Stomach (tissue), 8 donors: ENCODE measurements at regions not wholly inside any gene's neighbourhood (a gene's known extent, or its start where the extent isn't known, plus 50 kb on each side); places are given as distances from the start of the nearest gene placed in this dataset.
A peak's percentile ranks its signal among the peaks of the same experiment; 100 is the strongest.
"Not testable (repeated sequence)": the region's sequence is repeated elsewhere in the genome, so short reads cannot be mapped to it uniquely, and the experiment has no call there.

Experiments
- DNase-seq, 2 donors: peaks; one replicate each; pipeline versions ENCODE4 v3.0.0 to v3.0.0-alpha.2; 2013 to 2019
- H3K27ac ChIP-seq, 5 donors: fragments of 200-600 bp in 4 of 5; sonication (generic) in 4 of 5; one replicate each; pipeline ENCODE4 v1.5.1; 2013 to 2019; ENCODE audit warnings: mild to moderate bottlenecking in 1 of 5, moderate library complexity in 1 of 5
- H3K27me3 ChIP-seq, 3 donors: fragments of 200-600 bp; sonication (generic); one replicate each; pipeline ENCODE4 v1.5.1; 2017 to 2019; ENCODE audit warnings: mixed run types in 1 of 3
- H3K36me3 ChIP-seq, 4 donors: fragments of 200-600 bp; sonication (generic); 1 replicate in 3 of 4; 2 replicates in 1 of 4; pipeline ENCODE4 v1.5.1; 2016 to 2019
- H3K4me1 ChIP-seq, 4 donors: fragments of 200-600 bp; sonication (generic); one replicate each; pipeline ENCODE4 v1.5.1; 2016 to 2019
- H3K4me3 ChIP-seq, 4 donors: fragments of 200-600 bp; sonication (generic) in 3 of 4; one replicate each; pipeline ENCODE4 v1.5.1; 2016 to 2019; ENCODE audit warnings: mild to moderate bottlenecking in 1 of 4
- H3K9me3 ChIP-seq, 4 donors: fragments of 200-600 bp; sonication (generic); one replicate each; pipeline ENCODE4 v1.5.1; 2016 to 2019
- CTCF ChIP-seq, 7 experiments: fragments of 450-650 bp in 4 of 7; fragments of 200-600 bp in 3 of 7; sonication (generic) in 3 of 7; IDR thresholded peaks; one replicate each; pipeline ENCODE4 v1.5.1; 2016 to 2019; ENCODE audit warnings: antibody characterized with exemption in 7 of 7, control low read depth in 2 of 7, mild to moderate bottlenecking in 1 of 7
- EP300 ChIP-seq: sonication (generic); formaldehyde crosslinking; IDR thresholded peaks from one replicate; pipeline ENCODE4 v1.6.1; 2017; ENCODE audit warnings: antibody characterized with exemption
- POLR2A ChIP-seq, 4 donors: fragments of 450-650 bp; IDR thresholded peaks; one replicate each; pipeline ENCODE4 v1.6.1; 2016; ENCODE audit warnings: antibody characterized with exemption in 4 of 4, control low read depth in 2 of 4, mild to moderate bottlenecking in 1 of 4, moderate library complexity in 1 of 4
- POLR2AphosphoS5 ChIP-seq, 3 donors: sonication (generic); formaldehyde crosslinking; IDR thresholded peaks; one replicate each; pipeline ENCODE4 v1.6.1; 2016; ENCODE audit warnings: antibody characterized with exemption in 3 of 3
- WGBS, 5 donors: extraction: QIAGEN DNeasy Blood & Tissue Kit in 3 of 5; methylation state at CpG; one replicate each; pipeline versions ENCODE4 v1.1.5 to v1.1.7; 2013 to 2018; 5-methylcytosine and 5-hydroxymethylcytosine counted together
- intact Hi-C: fragments of 100-400 bp; cut with DNase I; formaldehyde crosslinking; loops from one replicate; pipeline ENCODE4 v1.15.1; 2023; ENCODE audit warnings: low total_unique reads
- donor health status: healthy with polysubstance abuse.
- donor health status: Bipolar disorder and iron deficiency.
- donor health status: healthy.

DNA sequence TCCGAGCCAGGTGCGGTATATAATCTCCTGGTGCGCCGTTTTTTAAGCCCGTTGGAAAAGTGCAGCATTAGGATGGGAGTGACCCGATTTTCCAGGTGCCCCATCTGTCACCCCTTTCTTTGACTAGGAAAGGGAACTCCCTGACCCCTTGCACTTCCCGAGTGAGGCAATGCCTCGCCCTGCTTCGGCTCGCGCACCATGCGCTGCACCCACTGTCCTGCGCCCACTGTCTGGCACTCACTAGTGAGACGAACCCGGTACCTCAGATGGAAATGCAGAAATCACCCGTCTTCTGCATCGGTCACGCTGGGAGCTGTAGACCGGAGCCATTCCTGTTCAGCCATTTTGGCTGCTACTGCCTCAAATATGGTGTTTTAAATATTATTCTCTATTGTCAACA lies 198.0 kb downstream of the MEIS1 start:
- WGBS, 5 donors = 88 to 98% (median 92%) methylated on average over 19 of the region's 19 CpGs
- H3K27ac ChIP-seq, intact Hi-C loops: not testable (repeated sequence)

GRCh38 chr2:66633631-66634030 lies 198.7 kb downstream of the MEIS1 start:
- peaks cover 0 to 7% (median 0%) of the 10 kb centered on the region in 4 donors for H3K9me3 ChIP-seq
- no peak overlapping the region for H3K4me3 ChIP-seq
- no peak overlapping the region for H3K27ac ChIP-seq
- 80 to 92% (median 86%) methylated on average over 3 of the region's 3 CpGs for WGBS, 5 donors
- H3K4me1 ChIP-seq = no peaks in the 10 kb centered on the region
- no peaks in the 10 kb centered on the region for H3K27me3 ChIP-seq
- intact Hi-C loops = no loop called here
- DNase-seq = peak in 1 of 2 donors; percentile 11
- TF ChIP-seq POLR2AphosphoS5 (IDR thresholded peaks at IDR 0.05) (no peak), CTCF (IDR thresholded peaks at IDR 0.05) (no peak), POLR2A (IDR thresholded peaks at IDR 0.05) (no peak), EP300 (no peak)
- H3K36me3 ChIP-seq = no peaks in the 10 kb centered on the region

More for the DNA sequence above, 198.0 kb downstream of the MEIS1 start:
- H3K4me1 ChIP-seq, H3K27me3 ChIP-seq, H3K4me3 ChIP-seq, DNase-seq, H3K36me3 ChIP-seq, H3K9me3 ChIP-seq: not testable (repeated sequence)

DNA sequence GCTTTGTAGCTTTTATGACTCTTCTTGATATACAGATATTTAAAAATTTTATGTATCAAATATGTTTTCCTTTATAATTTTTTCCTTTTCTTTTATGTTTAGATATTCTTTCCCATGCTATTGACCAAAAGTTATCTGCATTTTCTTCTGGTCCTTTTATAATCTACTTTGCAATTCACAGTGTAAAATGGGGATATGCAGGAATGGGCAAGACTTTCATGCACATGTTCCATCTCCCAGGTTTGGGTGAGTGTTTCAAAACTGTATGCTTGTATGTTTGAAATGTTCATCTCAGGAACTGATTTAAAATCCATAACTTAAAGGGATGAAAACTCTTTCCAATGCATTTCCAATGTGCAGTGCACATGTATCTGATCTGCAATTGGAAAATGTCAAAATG lies 199.9 kb downstream of the MEIS1 start:
- intact Hi-C loops = no loop called here
- Histone ChIP-seq H3K9me3 (peaks cover 0 to 7% (median 0%) of the 10 kb centered on the region in 4 donors), H3K27me3 (no peaks in the 10 kb centered on the region), H3K27ac (no peak overlapping the region), H3K36me3 (no peaks in the 10 kb centered on the region), H3K4me3 (no peak overlapping the region), H3K4me1 (no peaks in the 10 kb centered on the region)
- no peak for DNase-seq
- no peak for TF ChIP-seq POLR2AphosphoS5 (IDR thresholded peaks at IDR 0.05)
- no peak for TF ChIP-seq CTCF (IDR thresholded peaks at IDR 0.05)
- no peak for TF ChIP-seq POLR2A (IDR thresholded peaks at IDR 0.05)
- TF ChIP-seq EP300 = no peak

DNA sequence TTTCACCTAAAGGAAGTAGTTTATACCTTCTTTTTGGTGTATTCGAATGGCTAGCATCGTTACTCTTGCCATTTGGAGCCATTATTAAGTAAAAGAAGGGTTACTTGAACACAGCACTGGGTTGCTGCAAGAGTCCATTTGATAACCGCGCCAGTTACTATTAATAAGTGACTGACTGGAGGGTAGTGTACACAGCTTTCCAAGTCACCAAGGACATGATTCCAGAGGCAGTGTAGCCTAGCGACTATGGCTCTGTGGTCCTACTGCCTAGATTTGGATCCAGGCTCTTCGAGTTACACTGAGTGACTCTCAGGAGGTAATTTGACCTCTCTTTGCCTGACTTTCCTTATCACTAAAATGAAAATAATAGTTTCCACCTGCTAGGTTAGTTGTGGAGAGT lies 206.8 kb downstream of the MEIS1 start:
- Histone ChIP-seq H3K36me3 (no peaks in the 10 kb centered on the region), H3K4me1 (no peaks in the 10 kb centered on the region), H3K27ac (no peak overlapping the region), H3K4me3 (no peak overlapping the region), H3K9me3 (no peaks in the 10 kb centered on the region), H3K27me3 (no peaks in the 10 kb centered on the region)
- no peak for DNase-seq
- TF ChIP-seq EP300 (no peak), POLR2A (IDR thresholded peaks at IDR 0.05) (no peak), CTCF (IDR thresholded peaks at IDR 0.05) (no peak), POLR2AphosphoS5 (IDR thresholded peaks at IDR 0.05) (no peak)
- intact Hi-C loops = no loop called here
- WGBS, 5 donors = 84 to 89% (median 88%) methylated on average over 6 of the region's 6 CpGs

DNA sequence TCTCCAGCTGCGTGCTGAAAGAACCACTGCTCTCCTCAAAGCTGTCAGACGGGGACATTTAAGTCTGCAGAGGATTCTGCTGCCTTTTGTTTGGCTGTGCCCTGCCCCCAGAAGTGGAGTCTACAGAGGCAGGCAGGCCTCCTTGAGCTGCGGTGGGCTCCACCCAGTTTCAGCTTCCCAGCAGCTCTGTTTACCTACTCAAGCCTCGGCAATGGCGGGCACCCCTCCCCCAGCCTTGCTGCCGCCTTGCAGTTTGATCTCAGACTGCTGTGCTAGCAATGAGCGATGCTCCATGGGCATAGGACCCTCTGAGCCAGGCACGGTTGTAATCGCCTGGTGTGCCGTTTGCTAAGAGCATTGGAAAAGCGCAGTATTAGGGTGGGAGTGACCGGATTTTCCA lies 213.2 kb downstream of the MEIS1 start:
- H3K27me3 ChIP-seq, H3K4me1 ChIP-seq, intact Hi-C loops, H3K4me3 ChIP-seq, H3K36me3 ChIP-seq, H3K9me3 ChIP-seq, H3K27ac ChIP-seq: not testable (repeated sequence)
- peak in 1 of 2 donors; percentile 13 for DNase-seq
- WGBS, 5 donors = 37 to 72% (median 49%) methylated on average over 8 to 12 of the region's 12 CpGs

DNA sequence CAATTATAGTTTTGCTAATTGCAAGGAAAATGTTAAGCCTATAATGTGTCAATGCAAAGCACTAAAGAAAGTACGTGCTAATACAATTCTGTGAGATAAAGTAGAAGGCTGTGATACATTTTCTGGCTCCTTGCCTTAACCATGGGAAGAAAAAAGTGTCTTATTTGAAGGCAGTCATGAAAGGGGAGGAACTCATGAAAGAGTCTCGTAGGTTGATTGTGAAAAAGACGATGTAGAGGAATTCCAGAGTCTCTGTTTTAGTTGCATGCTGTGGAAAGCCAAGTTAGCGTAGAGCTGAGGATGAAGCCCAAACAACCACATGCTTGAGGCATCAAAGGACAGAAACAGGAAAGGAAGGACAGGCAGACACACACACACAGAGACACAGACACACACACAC lies 214.1 kb downstream of the MEIS1 start:
- Histone ChIP-seq H3K27me3 (peaks cover 0 to 4% (median 0%) of the 10 kb centered on the region in 3 donors), H3K9me3 (no peaks in the 10 kb centered on the region), H3K4me1 (no peaks in the 10 kb centered on the region), H3K27ac (no peak overlapping the region), H3K4me3 (no peak overlapping the region), H3K36me3 (no peaks in the 10 kb centered on the region)
- no peak for DNase-seq
- 48 to 76% (median 67%) methylated on average over 4 of the region's 4 CpGs for WGBS, 5 donors
- no peak for TF ChIP-seq CTCF (IDR thresholded peaks at IDR 0.05)
- TF ChIP-seq POLR2AphosphoS5 (IDR thresholded peaks at IDR 0.05) = no peak
- no peak for TF ChIP-seq POLR2A (IDR thresholded peaks at IDR 0.05)
- no peak for TF ChIP-seq EP300
- intact Hi-C loops = no loop called here
